ENCODE measurements at regions not wholly inside any gene's neighbourhood (a gene's known extent, or its start where the extent isn't known, plus 50 kb on each side); places are given as distances from the start of the nearest gene placed in this dataset.

DNA sequence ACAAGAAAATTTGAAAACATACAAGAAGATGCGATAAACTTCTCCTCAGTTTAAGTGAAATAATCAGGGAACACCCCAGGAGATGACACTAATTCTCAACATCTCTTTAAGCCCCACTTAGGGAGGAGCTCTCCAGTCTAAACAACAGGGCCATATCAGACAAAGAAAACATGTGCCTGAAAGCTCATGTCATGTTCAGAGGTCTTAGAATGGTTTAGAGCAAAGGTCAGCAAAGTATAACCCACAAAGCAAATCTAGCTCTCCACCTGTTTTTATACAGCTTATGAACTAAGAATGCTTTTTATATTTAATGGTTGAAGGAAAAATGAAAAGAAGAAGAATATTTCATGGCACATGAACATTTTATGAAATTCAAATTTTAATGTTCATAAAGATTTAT lies 155.6 kb upstream of the NOL4 start:
- Histone ChIP-seq H3K4me3 (ENCODE audit: low read length) (no peak overlapping the region), H3K27me3 (replicated peaks; ENCODE audit: insufficient read depth, low read length) (no peaks in the 10 kb centered on the region), H3K36me3 (replicated peaks; ENCODE audit: insufficient read depth, low read length) (no peaks in the 10 kb centered on the region), H3K9me3 (replicated peaks; ENCODE audit: insufficient read depth, low read length) (no peaks in the 10 kb centered on the region), H4K20me1 (ENCODE audit: insufficient read depth, low read length) (no peaks in the 10 kb centered on the region), H3F3A (ENCODE audit: insufficient read depth, low read length) (no peaks in the 10 kb centered on the region), H3K9ac (ENCODE audit: low read length) (no peak overlapping the region), H2AFZ (ENCODE audit: low read length) (no peak overlapping the region), H3K4me1 (ENCODE audit: low read length) (no peaks in the 10 kb centered on the region), H3K27ac (ENCODE audit: low read length) (no peak overlapping the region), H3K4me2 (ENCODE audit: low read depth, low read length) (no peak overlapping the region), H3K79me2 (ENCODE audit: low read length) (no peaks in the 10 kb centered on the region), H3K9me2 (replicated peaks; ENCODE audit: insufficient read depth, low read length) (no peaks in the 10 kb centered on the region)
- TF ChIP-seq EZH2phosphoT487 (IDR thresholded peaks at IDR 0.05; ENCODE audit: low read length) (no peak), EZH2 (optimal IDR thresholded peaks at IDR 0.05; ENCODE audit: low read depth, low read length) (no peak)
- TF ChIP-seq, protein P1, sequence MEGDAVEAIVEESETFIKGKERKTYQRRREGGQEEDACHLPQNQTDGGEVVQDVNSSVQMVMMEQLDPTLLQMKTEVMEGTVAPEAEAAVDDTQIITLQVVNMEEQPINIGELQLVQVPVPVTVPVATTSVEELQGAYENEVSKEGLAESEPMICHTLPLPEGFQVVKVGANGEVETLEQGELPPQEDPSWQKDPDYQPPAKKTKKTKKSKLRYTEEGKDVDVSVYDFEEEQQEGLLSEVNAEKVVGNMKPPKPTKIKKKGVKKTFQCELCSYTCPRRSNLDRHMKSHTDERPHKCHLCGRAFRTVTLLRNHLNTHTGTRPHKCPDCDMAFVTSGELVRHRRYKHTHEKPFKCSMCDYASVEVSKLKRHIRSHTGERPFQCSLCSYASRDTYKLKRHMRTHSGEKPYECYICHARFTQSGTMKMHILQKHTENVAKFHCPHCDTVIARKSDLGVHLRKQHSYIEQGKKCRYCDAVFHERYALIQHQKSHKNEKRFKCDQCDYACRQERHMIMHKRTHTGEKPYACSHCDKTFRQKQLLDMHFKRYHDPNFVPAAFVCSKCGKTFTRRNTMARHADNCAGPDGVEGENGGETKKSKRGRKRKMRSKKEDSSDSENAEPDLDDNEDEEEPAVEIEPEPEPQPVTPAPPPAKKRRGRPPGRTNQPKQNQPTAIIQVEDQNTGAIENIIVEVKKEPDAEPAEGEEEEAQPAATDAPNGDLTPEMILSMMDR (IDR thresholded peaks at IDR 0.05; ENCODE audit: low read length), result no peak
- no peak for DNase-seq

DNA sequence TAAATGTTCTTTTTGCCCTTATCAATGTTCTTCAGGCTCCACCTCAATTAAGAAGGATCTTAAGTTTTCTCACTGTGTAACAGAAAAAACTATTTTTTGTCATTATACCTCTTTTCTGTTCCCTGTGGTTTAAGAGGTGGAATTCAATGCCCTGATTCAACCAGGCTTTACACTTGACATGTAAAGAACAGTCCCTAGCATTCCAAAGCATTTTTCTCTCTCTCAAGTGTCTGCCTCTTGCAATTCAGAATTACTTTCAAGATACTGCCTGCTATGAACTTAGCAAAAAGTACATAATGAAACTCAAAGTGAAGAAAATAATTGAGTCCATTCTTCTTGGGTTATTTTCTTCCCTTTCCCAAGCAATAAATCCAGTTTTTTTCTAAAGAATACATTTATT lies 160.6 kb upstream of the NOL4 start:
- H3K4me2 ChIP-seq (ENCODE audit: low read depth, low read length), result no peak overlapping the region

DNA sequence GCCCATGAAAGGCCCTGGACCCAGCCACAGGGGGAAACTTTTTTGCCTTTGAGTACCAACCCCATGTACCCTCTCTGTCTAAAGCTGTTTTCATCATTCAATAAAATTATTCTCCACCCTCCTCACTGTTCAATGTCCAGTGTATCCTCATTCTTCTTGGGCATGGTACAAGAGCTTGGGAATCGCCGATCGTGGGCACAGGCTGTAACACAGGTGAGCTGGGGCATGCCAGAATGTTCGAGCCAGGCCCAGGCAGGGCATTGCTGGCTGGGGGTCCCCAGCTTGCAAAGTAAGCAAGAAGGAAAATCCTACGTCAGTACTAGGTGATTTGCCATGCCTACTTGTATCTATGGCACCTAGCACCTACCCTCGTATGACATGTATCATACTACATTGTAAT lies 162.1 kb upstream of the NOL4 start:
- no peak overlapping the region for H3K4me3 ChIP-seq (ENCODE audit: low read length)
- H3K79me2 ChIP-seq (ENCODE audit: low read length), result no peaks in the 10 kb centered on the region
- no peak overlapping the region for H2AFZ ChIP-seq (ENCODE audit: low read length)

More for the DNA sequence above, 160.6 kb upstream of the NOL4 start:
- Histone ChIP-seq H3K27ac (ENCODE audit: low read length) (no peak overlapping the region), H3K9me2 (replicated peaks; ENCODE audit: insufficient read depth, low read length) (no peaks in the 10 kb centered on the region), H3K27me3 (replicated peaks; ENCODE audit: insufficient read depth, low read length) (no peaks in the 10 kb centered on the region), H3K9ac (ENCODE audit: low read length) (no peak overlapping the region), H2AFZ (ENCODE audit: low read length) (no peak overlapping the region), H3K4me3 (ENCODE audit: low read length) (no peak overlapping the region), H4K20me1 (ENCODE audit: insufficient read depth, low read length) (no peaks in the 10 kb centered on the region), H3K9me3 (replicated peaks; ENCODE audit: insufficient read depth, low read length) (no peaks in the 10 kb centered on the region), H3K79me2 (ENCODE audit: low read length) (no peaks in the 10 kb centered on the region), H3K36me3 (replicated peaks; ENCODE audit: insufficient read depth, low read length) (no peaks in the 10 kb centered on the region), H3F3A (ENCODE audit: insufficient read depth, low read length) (no peaks in the 10 kb centered on the region), H3K4me1 (ENCODE audit: low read length) (no peaks in the 10 kb centered on the region)
- TF ChIP-seq, protein P1 (IDR thresholded peaks at IDR 0.05; ENCODE audit: low read length), result no peak
- TF ChIP-seq EZH2 (optimal IDR thresholded peaks at IDR 0.05; ENCODE audit: low read depth, low read length) (no peak), EZH2phosphoT487 (IDR thresholded peaks at IDR 0.05; ENCODE audit: low read length) (no peak)
- DNase-seq, result no peak

More for the DNA sequence above, 162.1 kb upstream of the NOL4 start:
- no peak for DNase-seq
- H3K4me1 ChIP-seq (ENCODE audit: low read length), result no peaks in the 10 kb centered on the region
- no peak overlapping the region for H3K27ac ChIP-seq (ENCODE audit: low read length)
- H3K9ac ChIP-seq (ENCODE audit: low read length), result no peak overlapping the region
- no peaks in the 10 kb centered on the region for H3K36me3 ChIP-seq (replicated peaks; ENCODE audit: insufficient read depth, low read length)
- no peak overlapping the region for H3K4me2 ChIP-seq (ENCODE audit: low read depth, low read length)
- H3F3A ChIP-seq (ENCODE audit: insufficient read depth, low read length), result no peaks in the 10 kb centered on the region
- TF ChIP-seq, protein P1 (IDR thresholded peaks at IDR 0.05; ENCODE audit: low read length), result no peak
- TF ChIP-seq EZH2phosphoT487 (IDR thresholded peaks at IDR 0.05; ENCODE audit: low read length) (no peak), EZH2 (optimal IDR thresholded peaks at IDR 0.05; ENCODE audit: low read depth, low read length) (no peak)
- no peaks in the 10 kb centered on the region for H3K9me3 ChIP-seq (replicated peaks; ENCODE audit: insufficient read depth, low read length)
- no peaks in the 10 kb centered on the region for H3K27me3 ChIP-seq (replicated peaks; ENCODE audit: insufficient read depth, low read length)
- H3K9me2 ChIP-seq (replicated peaks; ENCODE audit: insufficient read depth, low read length), result no peaks in the 10 kb centered on the region
- H4K20me1 ChIP-seq (ENCODE audit: insufficient read depth, low read length), result no peaks in the 10 kb centered on the region

All from MM.1S (cell line).